H1 (cell line): ENCODE measurements at regions not wholly inside any gene's neighbourhood (a gene's known extent, or its start where the extent isn't known, plus 50 kb on each side); places are given as distances from the start of the nearest gene placed in this dataset.

Experiments
- CTCF ChIA-PET: fragments of 300-600 bp; sonication (Branson Sonifier 250); formaldehyde crosslinking; loops from one replicate; lab custom pipeline; 2021; ENCODE audit not compliant: partially characterized antibody; lab: Charles Lee
- POLR2A ChIA-PET: fragments of 300-600 bp; sonication (Branson Sonifier 250); formaldehyde crosslinking; loops from one replicate; lab custom pipeline; 2021; ENCODE audit warnings: inconsistent platforms; ENCODE audit not compliant: partially characterized antibody; lab: Charles Lee
- DNase-seq, 2 experiments: peaks; one replicate each; pipeline versions ENCODE4 v3.0.0 to v3.0.0-alpha.2; 2010 to 2022; ENCODE audit warnings: low spot score in 2 of 2, low read depth in 1 of 2, mixed read lengths in 1 of 2
- FAIRE-seq: peaks from 2 replicates; lab custom pipeline; 2011; peaks lifted over from hg19 to GRCh38; lab: Jason Lieb, UNC
- H2AFZ ChIP-seq: 2 replicates; pipeline ENCODE4 v1.8.1; 2012; ENCODE audit warnings: low read length, inconsistent platforms
- H2AK5ac ChIP-seq: 2 replicates; pipeline ENCODE4 v1.6.1; 2013; ENCODE audit warnings: low read depth, low read length
- H2BK120ac ChIP-seq: replicated peaks from 2 replicates; pipeline ENCODE3; 2013; ENCODE audit warnings: low read depth, low read length, inconsistent platforms
- H2BK12ac ChIP-seq: 2 replicates; pipeline ENCODE4 v1.6.1; 2013; ENCODE audit warnings: low read depth, low read length
- H2BK15ac ChIP-seq: 2 replicates; pipeline ENCODE4 v1.6.1; 2013; ENCODE audit warnings: low read length
- H2BK20ac ChIP-seq: 2 replicates; pipeline ENCODE4 v1.6.1; 2013; ENCODE audit warnings: low read length
- H2BK5ac ChIP-seq: 2 replicates; pipeline ENCODE4 v1.6.1; 2013; ENCODE audit warnings: low read depth, low read length
- H3K14ac ChIP-seq: 2 replicates; pipeline ENCODE4 v1.6.1; 2013; ENCODE audit warnings: inconsistent platforms; ENCODE audit not compliant: insufficient read length
- H3K18ac ChIP-seq: 2 replicates; pipeline ENCODE4 v1.6.1; 2013; ENCODE audit warnings: low read length; ENCODE audit errors: extremely low read depth
- H3K23ac ChIP-seq: 2 replicates; pipeline ENCODE4 v1.6.1; 2013; ENCODE audit warnings: inconsistent platforms; ENCODE audit not compliant: insufficient read length
- H3K23me2 ChIP-seq: 2 replicates; pipeline ENCODE4 v1.6.1; 2013; ENCODE audit warnings: low read depth, low read length
- H3K27ac ChIP-seq: 2 replicates; pipeline ENCODE4 v1.6.1; 2011; ENCODE audit warnings: low read depth, low read length, inconsistent platforms
- H3K27me3 ChIP-seq, 4 experiments: replicated peaks in 1 of 4; 1 replicate in 1 of 4; 2 replicates in 3 of 4; pipeline versions ENCODE4 v1.6.1 to v1.8.1; 2011 to 2013; ENCODE audit warnings: low read length in 3 of 4, mild to moderate bottlenecking in 3 of 4, inconsistent platforms in 2 of 4, mixed read lengths in 2 of 4, moderate library complexity in 1 of 4; ENCODE audit not compliant: control insufficient read depth in 3 of 4, insufficient read depth in 3 of 4; ENCODE audit errors: extremely low read depth in 1 of 4
- H3K36me3 ChIP-seq, 4 experiments: 2 replicates each; pipeline versions ENCODE4 v1.6.1 to v1.8.1; 2011 to 2013; ENCODE audit warnings: mild to moderate bottlenecking in 4 of 4, low read length in 3 of 4, moderate library complexity in 2 of 4, control low read depth in 1 of 4, inconsistent platforms in 1 of 4; ENCODE audit not compliant: insufficient read depth in 4 of 4, control insufficient read depth in 2 of 4
- H3K4ac ChIP-seq: replicated peaks from 2 replicates; pipeline ENCODE3; 2013; ENCODE audit warnings: low read length, low read depth, mixed read lengths, inconsistent platforms; ENCODE audit not compliant: insufficient read length
- H3K4me1 ChIP-seq, 4 experiments: replicated peaks in 1 of 4; 1 replicate in 1 of 4; 2 replicates in 3 of 4; pipeline versions ENCODE4 v1.6.1 to v1.8.1; 2011 to 2013; ENCODE audit warnings: low read length in 3 of 4, inconsistent platforms in 2 of 4, mixed read lengths in 1 of 4; ENCODE audit not compliant: insufficient read depth in 4 of 4, control insufficient read depth in 3 of 4
- H3K4me2 ChIP-seq, 2 experiments: 2 replicates each; pipeline versions ENCODE4 v1.6.1 to v1.8.1; 2011 to 2013; ENCODE audit warnings: low read depth in 2 of 2, low read length in 2 of 2, control low read depth in 1 of 2, inconsistent platforms in 1 of 2, mild to moderate bottlenecking in 1 of 2; ENCODE audit not compliant: insufficient read depth in 1 of 2
- H3K4me3 ChIP-seq, 4 experiments: fragments of 200-600, 300-600 bp in 1 of 4; sonication (generic), shearing (Covaris generic), sonication (Bioruptor Twin) in 1 of 4; 2 replicates each; pipeline versions ENCODE4 v1.5.1 to v1.8.1; 2011 to 2016; ENCODE audit warnings: low read length in 4 of 4, low read depth in 3 of 4, control low read depth in 2 of 4, inconsistent platforms in 2 of 4, mild to moderate bottlenecking in 2 of 4, mixed read lengths in 1 of 4, moderate library complexity in 1 of 4; ENCODE audit not compliant: insufficient read depth in 2 of 4; ENCODE audit errors: extremely low read depth in 1 of 4
- H3K56ac ChIP-seq: replicated peaks from 2 replicates; pipeline ENCODE3; 2013; ENCODE audit warnings: low read depth, mild to moderate bottlenecking, mixed read lengths, low read length, inconsistent platforms; ENCODE audit not compliant: insufficient read length
- H3K79me1 ChIP-seq: 2 replicates; pipeline ENCODE4 v1.6.1; 2013; ENCODE audit warnings: low read depth, low read length, control low read depth
- H3K79me2 ChIP-seq, 2 experiments: 2 replicates each; pipeline versions ENCODE4 v1.6.1 to v1.8.1; 2012 to 2013; ENCODE audit warnings: low read length in 2 of 2, mild to moderate bottlenecking in 2 of 2, inconsistent platforms in 1 of 2; ENCODE audit not compliant: insufficient read depth in 2 of 2, control insufficient read depth in 1 of 2
- H3K9ac ChIP-seq, 4 experiments: replicated peaks in 1 of 4; 1 replicate in 1 of 4; 2 replicates in 3 of 4; pipeline versions ENCODE4 v1.6.1 to v1.8.1; 2011 to 2013; ENCODE audit warnings: low read depth in 3 of 4, low read length in 3 of 4, control low read depth in 2 of 4, mild to moderate bottlenecking in 2 of 4, moderate library complexity in 2 of 4, inconsistent platforms in 1 of 4; ENCODE audit errors: extremely low read depth in 1 of 4
- H3K9me3 ChIP-seq, 2 experiments: 2 replicates each; pipeline versions ENCODE4 v1.6.1 to v1.8.1; 2012 to 2013; ENCODE audit warnings: mild to moderate bottlenecking in 2 of 2, moderate library complexity in 2 of 2, control low read depth in 1 of 2, inconsistent platforms in 1 of 2, low read depth in 1 of 2, low read length in 1 of 2, mixed read lengths in 1 of 2; ENCODE audit not compliant: insufficient read depth in 2 of 2
- H4K20me1 ChIP-seq, 2 experiments: replicated peaks in 1 of 2; 2 replicates each; pipeline versions ENCODE3 to v1.8.1; 2011 to 2013; ENCODE audit warnings: inconsistent platforms in 2 of 2, low read length in 2 of 2, mild to moderate bottlenecking in 1 of 2; ENCODE audit not compliant: insufficient read depth in 2 of 2, control insufficient read depth in 1 of 2
- H4K5ac ChIP-seq: 2 replicates; pipeline ENCODE4 v1.6.1; 2013; ENCODE audit warnings: low read length, low read depth, mixed read lengths, inconsistent platforms; ENCODE audit not compliant: insufficient read length
- H4K8ac ChIP-seq: 2 replicates; pipeline ENCODE4 v1.8.0; 2013; ENCODE audit warnings: mild to moderate bottlenecking, moderate library complexity, low read length, inconsistent platforms; ENCODE audit not compliant: insufficient read depth; ENCODE audit errors: extremely low read depth
- H4K91ac ChIP-seq: replicated peaks from 2 replicates; pipeline ENCODE3; 2013; ENCODE audit warnings: low read length, mixed read lengths, inconsistent platforms; ENCODE audit not compliant: insufficient read length
- BCL11A ChIP-seq, 2 experiments: IDR thresholded peaks; one replicate each; pipeline ENCODE4 v1.6.1; 2011; ENCODE audit warnings: low read depth in 2 of 2, low read length in 2 of 2, mild to moderate bottlenecking in 2 of 2
- CREB1 ChIP-seq: IDR thresholded peaks from 2 replicates; pipeline ENCODE4 v1.6.1; 2012; ENCODE audit warnings: inconsistent platforms
- EGR1 ChIP-seq: IDR thresholded peaks from 2 replicates; pipeline ENCODE4 v1.6.1; 2011; ENCODE audit warnings: low read depth, low read length, borderline replicate concordance
- EZH2 ChIP-seq: fragments of 200-600 bp; sonication (generic); IDR thresholded peaks from 2 replicates; pipeline ENCODE4 v1.7.1; 2012; ENCODE audit warnings: low read depth, mild to moderate bottlenecking, moderate library complexity, low read length, inconsistent platforms; ENCODE audit not compliant: severe bottlenecking
- JUND ChIP-seq: IDR thresholded peaks from 2 replicates; pipeline ENCODE4 v1.6.1; 2011; ENCODE audit warnings: mild to moderate bottlenecking, improper control_type of control experiment, low read length
- POLR2AphosphoS5 ChIP-seq: IDR thresholded peaks from 2 replicates; pipeline ENCODE4 v1.6.1; 2011; ENCODE audit warnings: low read depth, low read length
- RAD21 ChIP-seq, 2 experiments: IDR thresholded peaks in 1 of 2; conservative IDR thresholded peaks in 1 of 2; 2 replicates each; pipeline ENCODE4 v1.6.1; 2011; ENCODE audit warnings: low read depth in 2 of 2, low read length in 2 of 2, improper control_type of control experiment in 1 of 2, inconsistent platforms in 1 of 2, mild to moderate bottlenecking in 1 of 2, moderate library complexity in 1 of 2
- SIX5 ChIP-seq: IDR thresholded peaks from 2 replicates; pipeline ENCODE4 v1.6.1; 2011; ENCODE audit warnings: mild to moderate bottlenecking, low read depth, low read length
- SUZ12 ChIP-seq: fragments of 200-600 bp; sonication (generic); IDR thresholded peaks from 2 replicates; pipeline ENCODE4 v1.6.1; 2012; ENCODE audit warnings: mild to moderate bottlenecking, inconsistent platforms, low read length, moderate library complexity, mixed read lengths
- TAF7 ChIP-seq: optimal IDR thresholded peaks from 2 replicates; pipeline ENCODE3; 2011; ENCODE audit warnings: low read depth, mild to moderate bottlenecking, inconsistent platforms, low read length, moderate library complexity, borderline replicate concordance
- TCF12 ChIP-seq: IDR thresholded peaks from 2 replicates; pipeline ENCODE4 v1.6.1; 2011; ENCODE audit warnings: low read depth, mild to moderate bottlenecking, low read length
- WGBS, 2 experiments: shearing (Covaris generic) in 1 of 2; methylation state at CpG; one replicate each; pipeline versions ENCODE4 v1.1.6 to v1.1.7; 2013 to 2015; ENCODE audit warnings: low lambda C conversion rate in 2 of 2, mixed read lengths in 2 of 2, inconsistent platforms in 1 of 2, low coverage in 1 of 2, missing lambda C conversion rate in 1 of 2; ENCODE audit not compliant: insufficient replicate concordance in 2 of 2, insufficient coverage in 1 of 2, insufficient read length in 1 of 2; ENCODE audit errors: extremely low coverage in 1 of 2, missing lambda C conversion rate in 1 of 2; 5-methylcytosine and 5-hydroxymethylcytosine counted together
- TF ChIP-seq, protein P1 (sequence below): IDR thresholded peaks from 2 replicates; pipeline ENCODE4 v1.6.1; 2011; ENCODE audit warnings: low read length, improper control_type of control experiment

GRCh38 chr2:239846789-239847676 is 178.1 kb downstream of the NDUFA10 start:
- Histone ChIP-seq H3K27me3 (no peaks in the 10 kb centered on the region), H3K27ac (no peak overlapping the region), H3K56ac (no peak overlapping the region), H3K4me1 (no peaks in the 10 kb centered on the region), H3K79me2 (no peaks in the 10 kb centered on the region), H3K9me3 (peaks cover 3 to 9% of the 10 kb centered on the region in 2 experiments; a peak in 2 of 4 replicates), H4K91ac (no peak overlapping the region), H3K36me3 (no peaks in the 10 kb centered on the region), H4K5ac (no peak overlapping the region), H2AK5ac (no peak overlapping the region), H3K9ac (no peak overlapping the region), H3K14ac (no peak overlapping the region), H3K79me1 (no peaks in the 10 kb centered on the region), H2BK5ac (no peak overlapping the region), H4K8ac (no peak overlapping the region), H3K23ac (no peak overlapping the region), H2BK15ac (no peak overlapping the region), H2BK12ac (no peak overlapping the region), H3K23me2 (no peaks in the 10 kb centered on the region), H2BK20ac (no peak overlapping the region), H3K4ac (no peak overlapping the region), H3K4me3 (no peak overlapping the region), H2BK120ac (no peak overlapping the region), H3K18ac (no peak overlapping the region), H3K4me2 (no peak overlapping the region), H4K20me1 (no peaks in the 10 kb centered on the region), H2AFZ (no peak overlapping the region)
- DNase-seq, result no peak
- FAIRE-seq, result no peak
- CTCF ChIA-PET, result interaction anchor here (0.6 kb wide), 1 partner anchor 988 kb away, joined by 3 read pairs; no protein-coding TSS in a partner anchor
- POLR2A ChIA-PET, result no interaction called here
- TF ChIP-seq RAD21 (IDR thresholded peaks at IDR 0.05 in 1 of 2, conservative IDR thresholded peaks at IDR 0.05 in 1 of 2; ENCODE audit: low read depth in 2 of 2, low read length in 2 of 2) (no peak), TCF12 (no peak), SIX5 (no peak), SUZ12 (no peak), CREB1 (no peak), POLR2AphosphoS5 (no peak), TAF7 (no peak), BCL11A (IDR thresholded peaks at IDR 0.05; ENCODE audit: low read depth in 2 of 2, low read length in 2 of 2) (no peak), JUND (no peak), EGR1 (no peak), EZH2 (no peak)
- TF ChIP-seq, protein P1, sequence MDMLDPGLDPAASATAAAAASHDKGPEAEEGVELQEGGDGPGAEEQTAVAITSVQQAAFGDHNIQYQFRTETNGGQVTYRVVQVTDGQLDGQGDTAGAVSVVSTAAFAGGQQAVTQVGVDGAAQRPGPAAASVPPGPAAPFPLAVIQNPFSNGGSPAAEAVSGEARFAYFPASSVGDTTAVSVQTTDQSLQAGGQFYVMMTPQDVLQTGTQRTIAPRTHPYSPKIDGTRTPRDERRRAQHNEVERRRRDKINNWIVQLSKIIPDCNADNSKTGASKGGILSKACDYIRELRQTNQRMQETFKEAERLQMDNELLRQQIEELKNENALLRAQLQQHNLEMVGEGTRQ, result no peak
- 90% methylated on average over 9 of the region's 9 CpGs; no CpG with 5 or more reads in 1 of the 2 experiments for WGBS, 2 experiments
